Keratinocyte (primary cell): ENCODE measurements at regions not wholly inside any gene's neighbourhood (a gene's known extent, or its start where the extent isn't known, plus 50 kb on each side); places are given as distances from the start of the nearest gene placed in this dataset.
A peak's percentile ranks its signal among the peaks of the same experiment; 100 is the strongest.

Experiments used
- DNase-seq: peaks from one replicate; pipeline ENCODE4 v3.0.0-alpha.2; 2011; ENCODE audit warnings: low read depth, missing footprints, low spot score
- FAIRE-seq: peaks from 2 replicates; lab custom pipeline; 2011; peaks lifted over from hg19 to GRCh38; lab: Jason Lieb, UNC
- H2AFZ ChIP-seq: 2 replicates; pipeline ENCODE4 v1.6.0; 2012; ENCODE audit warnings: low read length, control low read depth, inconsistent platforms; ENCODE audit not compliant: control insufficient read depth
- H3K27ac ChIP-seq: 2 replicates; pipeline ENCODE4 v1.5.1; 2011; ENCODE audit warnings: low read length; ENCODE audit not compliant: control insufficient read depth, insufficient read depth
- H3K27me3 ChIP-seq: 3 replicates; pipeline ENCODE4 v1.6.0; 2011; ENCODE audit warnings: low read length; ENCODE audit not compliant: control insufficient read depth, insufficient read depth; ENCODE audit errors: extremely low read depth
- H3K36me3 ChIP-seq, 2 experiments: 2 replicates in 1 of 2; 3 replicates in 1 of 2; pipeline ENCODE4 v1.5.1; 2011; ENCODE audit warnings: low read length in 2 of 2, mild to moderate bottlenecking in 1 of 2; ENCODE audit not compliant: control insufficient read depth in 2 of 2, insufficient read depth in 2 of 2; ENCODE audit errors: extremely low read depth in 1 of 2
- H3K4me1 ChIP-seq: 3 replicates; pipeline ENCODE4 v1.5.1; 2011; ENCODE audit warnings: low read length; ENCODE audit not compliant: control insufficient read depth, insufficient read depth; ENCODE audit errors: extremely low read depth
- H3K4me2 ChIP-seq: 3 replicates; pipeline ENCODE4 v1.6.0; 2011; ENCODE audit warnings: low read depth, low read length; ENCODE audit not compliant: control insufficient read depth, insufficient read depth; ENCODE audit errors: extremely low read depth
- H3K4me3 ChIP-seq, 3 experiments: fragments of 200-600 bp in 1 of 3; sonication (generic) in 1 of 3; 2 replicates in 2 of 3; 3 replicates in 1 of 3; pipeline ENCODE4 v1.5.1; 2011 to 2016; ENCODE audit warnings: low read length in 3 of 3, mild to moderate bottlenecking in 3 of 3, control low read depth in 2 of 3, inconsistent platforms in 1 of 3, low read depth in 1 of 3, mixed read lengths in 1 of 3, mixed run types in 1 of 3, moderate library complexity in 1 of 3; ENCODE audit not compliant: control insufficient read depth in 2 of 3, insufficient read depth in 2 of 3; ENCODE audit errors: extremely low read depth in 1 of 3
- H3K79me2 ChIP-seq: 2 replicates; pipeline ENCODE4 v1.6.0; 2012; ENCODE audit warnings: low read length; ENCODE audit not compliant: control insufficient read depth, insufficient read depth
- H3K9ac ChIP-seq: 3 replicates; pipeline ENCODE4 v1.6.0; 2011; ENCODE audit warnings: low read length; ENCODE audit not compliant: control insufficient read depth, insufficient read depth; ENCODE audit errors: extremely low read depth
- H3K9me1 ChIP-seq: 3 replicates; pipeline ENCODE4 v1.6.0; 2011; ENCODE audit warnings: low read length; ENCODE audit not compliant: control insufficient read depth, insufficient read depth; ENCODE audit errors: extremely low read depth
- H3K9me3 ChIP-seq: 2 replicates; pipeline ENCODE4 v1.5.1; 2012; ENCODE audit warnings: low read depth, low read length; ENCODE audit not compliant: control insufficient read depth
- H4K20me1 ChIP-seq: 3 replicates; pipeline ENCODE4 v1.6.0; 2011; ENCODE audit warnings: low read length; ENCODE audit not compliant: control insufficient read depth, insufficient read depth; ENCODE audit errors: extremely low read depth
- EZH2 ChIP-seq: IDR thresholded peaks from one replicate; pipeline ENCODE4 v1.6.1; 2012; ENCODE audit warnings: inconsistent platforms, mild to moderate bottlenecking, low read length, moderate library complexity
- dilution Hi-C: fragments of 300-500 bp; cut with MboI; formaldehyde crosslinking; loops from one replicate; pipeline ENCODE4 v1.7.0; 2020; ENCODE audit warnings: low sequenced_read_pairs; ENCODE audit not compliant: extremely low pct_ligation_motif_present
- TF ChIP-seq, protein P1 (sequence below), 3 experiments: IDR thresholded peaks in 1 of 3; conservative IDR thresholded peaks in 1 of 3; optimal IDR thresholded peaks in 1 of 3; 2 replicates in 2 of 3; 3 replicates in 1 of 3; pipeline versions ENCODE3 to v1.5.1; 2011; ENCODE audit warnings: low read length in 3 of 3, mild to moderate bottlenecking in 3 of 3, moderate library complexity in 2 of 3, control low read depth in 1 of 3, inconsistent platforms in 1 of 3; ENCODE audit not compliant: insufficient read depth in 2 of 3; ENCODE audit errors: extremely low read depth in 1 of 3

GRCh38 chr1:106207185-106207584 is 849.3 kb upstream of the PRMT6 start:
- Histone ChIP-seq H3K36me3 (no peaks in the 10 kb centered on the region), H3K4me3 (no peak overlapping the region), H3K27ac (no peak overlapping the region), H3K9ac (no peak overlapping the region), H3K4me2 (no peak overlapping the region), H2AFZ (no peak overlapping the region), H3K9me3 (no peaks in the 10 kb centered on the region), H3K9me1 (no peaks in the 10 kb centered on the region), H3K79me2 (no peaks in the 10 kb centered on the region), H3K4me1 (no peaks in the 10 kb centered on the region), H3K27me3 (no peaks in the 10 kb centered on the region), H4K20me1 (no peaks in the 10 kb centered on the region)
- TF ChIP-seq EZH2, result no peak
- TF ChIP-seq, protein P1, sequence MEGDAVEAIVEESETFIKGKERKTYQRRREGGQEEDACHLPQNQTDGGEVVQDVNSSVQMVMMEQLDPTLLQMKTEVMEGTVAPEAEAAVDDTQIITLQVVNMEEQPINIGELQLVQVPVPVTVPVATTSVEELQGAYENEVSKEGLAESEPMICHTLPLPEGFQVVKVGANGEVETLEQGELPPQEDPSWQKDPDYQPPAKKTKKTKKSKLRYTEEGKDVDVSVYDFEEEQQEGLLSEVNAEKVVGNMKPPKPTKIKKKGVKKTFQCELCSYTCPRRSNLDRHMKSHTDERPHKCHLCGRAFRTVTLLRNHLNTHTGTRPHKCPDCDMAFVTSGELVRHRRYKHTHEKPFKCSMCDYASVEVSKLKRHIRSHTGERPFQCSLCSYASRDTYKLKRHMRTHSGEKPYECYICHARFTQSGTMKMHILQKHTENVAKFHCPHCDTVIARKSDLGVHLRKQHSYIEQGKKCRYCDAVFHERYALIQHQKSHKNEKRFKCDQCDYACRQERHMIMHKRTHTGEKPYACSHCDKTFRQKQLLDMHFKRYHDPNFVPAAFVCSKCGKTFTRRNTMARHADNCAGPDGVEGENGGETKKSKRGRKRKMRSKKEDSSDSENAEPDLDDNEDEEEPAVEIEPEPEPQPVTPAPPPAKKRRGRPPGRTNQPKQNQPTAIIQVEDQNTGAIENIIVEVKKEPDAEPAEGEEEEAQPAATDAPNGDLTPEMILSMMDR (optimal IDR thresholded peaks at IDR 0.05 in 1 of 3, IDR thresholded peaks at IDR 0.05 in 1 of 3, conservative IDR thresholded peaks at IDR 0.05 in 1 of 3; ENCODE audit: extremely low read depth in 1 of 3, insufficient read depth in 2 of 3, low read length in 3 of 3), result no peak
- dilution Hi-C loops, result no loop called here
- FAIRE-seq, result no peak
- no peak for DNase-seq

GRCh38 chr1:106217765-106218164 is 838.7 kb upstream of the PRMT6 start:
- no peaks in the 10 kb centered on the region for H3K9me3 ChIP-seq
- peaks cover under 1% of the 10 kb centered on the region for H3K4me1 ChIP-seq
- no peak overlapping the region for H3K4me3 ChIP-seq
- H3K9ac ChIP-seq, result no peak overlapping the region
- dilution Hi-C loops, result no loop called here
- no peak overlapping the region for H3K4me2 ChIP-seq
- H3K27ac ChIP-seq, result no peak overlapping the region
- H3K9me1 ChIP-seq, result no peaks in the 10 kb centered on the region
- H3K79me2 ChIP-seq, result no peaks in the 10 kb centered on the region
- FAIRE-seq, result no peak
- DNase-seq, result no peak
- TF ChIP-seq, protein P1 (optimal IDR thresholded peaks at IDR 0.05 in 1 of 3, IDR thresholded peaks at IDR 0.05 in 1 of 3, conservative IDR thresholded peaks at IDR 0.05 in 1 of 3; ENCODE audit: extremely low read depth in 1 of 3, insufficient read depth in 2 of 3, low read length in 3 of 3), result peak in 1 of 3 experiments; percentile 32
- no peak for TF ChIP-seq EZH2
- no peak overlapping the region for H2AFZ ChIP-seq
- no peaks in the 10 kb centered on the region for H3K27me3 ChIP-seq
- H3K36me3 ChIP-seq, result no peaks in the 10 kb centered on the region
- no peaks in the 10 kb centered on the region for H4K20me1 ChIP-seq
